HEK293 (cell line): ENCODE measurements at regions not wholly inside any gene's neighbourhood (a gene's known extent, or its start where the extent isn't known, plus 50 kb on each side); places are given as distances from the start of the nearest gene placed in this dataset.

ENCODE experiments used
- CTCF ChIA-PET: fragments of 350-600 bp; formaldehyde crosslinking; extraction: SDS; loops from one replicate; lab custom pipeline; 2021; ENCODE audit warnings: antibody characterized with exemption; lab: Yijun Ruan, JAX
- POLR2A ChIA-PET: fragments of 300-600 bp; formaldehyde crosslinking; extraction: SDS; loops from one replicate; lab custom pipeline; 2020; ENCODE audit warnings: antibody characterized with exemption, inconsistent platforms; lab: Yijun Ruan, JAX
- H3K27ac ChIP-seq: fragments of 200-500 bp; sonication (Bioruptor generic); 2 replicates; pipeline ENCODE4 v1.5.1; 2014; ENCODE audit warnings: low read depth, low read length, control low read depth, inconsistent platforms; ENCODE audit errors: extremely low read depth
- H3K36me3 ChIP-seq, 2 experiments: fragments of 200-500 bp in 1 of 2; sonication (Bioruptor generic) in 1 of 2; 1 replicate in 1 of 2; 2 replicates in 1 of 2; pipeline ENCODE4 v1.5.1; 2014 to 2017; ENCODE audit warnings: inconsistent platforms in 2 of 2, low read length in 2 of 2; ENCODE audit not compliant: control insufficient read depth in 2 of 2, insufficient read depth in 1 of 2
- H3K4me1 ChIP-seq: fragments of 200-500 bp; sonication (Bioruptor generic); 2 replicates; pipeline ENCODE4 v1.5.1; 2014; ENCODE audit warnings: mild to moderate bottlenecking, low read length, inconsistent platforms; ENCODE audit not compliant: control insufficient read depth, insufficient read depth
- H3K4me3 ChIP-seq: 2 replicates; pipeline ENCODE4 v1.5.1; 2011; ENCODE audit warnings: low read depth, mild to moderate bottlenecking, control low read depth, low read length, moderate library complexity
- H3K9me3 ChIP-seq: fragments of 200-500 bp; sonication (Bioruptor generic); 2 replicates; pipeline ENCODE4 v1.5.1; 2014; ENCODE audit warnings: low read depth, low read length, inconsistent platforms; ENCODE audit not compliant: control insufficient read depth, insufficient read depth
- SP7 ChIP-seq: fragments of 450-650 bp; formaldehyde crosslinking; IDR thresholded peaks from 2 replicates; pipeline ENCODE4 v1.5.1; 2016; ENCODE audit warnings: missing biosample characterization, missing genetic modification characterization
- YY1 ChIP-seq: fragments of 450-650 bp; formaldehyde crosslinking; IDR thresholded peaks from 2 replicates; pipeline ENCODE4 v1.5.1; 2018; ENCODE audit warnings: missing biosample characterization, missing genetic modification characterization
- YY2 ChIP-seq: fragments of 450-650 bp; formaldehyde crosslinking; IDR thresholded peaks from 2 replicates; pipeline ENCODE4 v1.5.1; 2016; ENCODE audit warnings: missing biosample characterization, missing genetic modification characterization
- ZBTB7A ChIP-seq: fragments of 450-650 bp; formaldehyde crosslinking; IDR thresholded peaks from 2 replicates; pipeline ENCODE4 v1.5.1; 2016; ENCODE audit warnings: low read depth, missing biosample characterization, missing genetic modification characterization
- ZNF132 ChIP-seq: fragments of 450-650 bp; formaldehyde crosslinking; IDR thresholded peaks from 2 replicates; pipeline ENCODE4 v1.5.1; 2017; ENCODE audit warnings: missing biosample characterization, missing genetic modification characterization, borderline replicate concordance
- ZNF148 ChIP-seq: fragments of 450-650 bp; formaldehyde crosslinking; IDR thresholded peaks from 2 replicates; pipeline ENCODE4 v1.5.0; 2017; ENCODE audit warnings: missing biosample characterization, missing genetic modification characterization, borderline replicate concordance
- ZNF155 ChIP-seq: fragments of 450-650 bp; formaldehyde crosslinking; IDR thresholded peaks from 2 replicates; pipeline ENCODE4 v1.5.1; 2016; ENCODE audit warnings: missing biosample characterization, missing genetic modification characterization
- ZNF175 ChIP-seq: fragments of 450-650 bp; formaldehyde crosslinking; IDR thresholded peaks from 2 replicates; pipeline ENCODE4 v1.5.1; 2016; ENCODE audit warnings: missing biosample characterization, missing genetic modification characterization
- ZNF18 ChIP-seq: fragments of 450-650 bp; formaldehyde crosslinking; IDR thresholded peaks from 2 replicates; pipeline ENCODE4 v1.5.1; 2016; ENCODE audit warnings: missing biosample characterization, missing genetic modification characterization
- ZNF26 ChIP-seq: fragments of 450-650 bp; formaldehyde crosslinking; IDR thresholded peaks from 2 replicates; pipeline ENCODE4 v1.5.1; 2016; ENCODE audit warnings: missing biosample characterization, missing genetic modification characterization
- ZNF324 ChIP-seq: fragments of 450-650 bp; formaldehyde crosslinking; IDR thresholded peaks from 2 replicates; pipeline ENCODE4 v1.5.1; 2016; ENCODE audit warnings: missing biosample characterization, missing genetic modification characterization
- ZNF354C ChIP-seq: fragments of 450-650 bp; formaldehyde crosslinking; IDR thresholded peaks from 2 replicates; pipeline ENCODE4 v1.5.1; 2016; ENCODE audit warnings: missing biosample characterization, missing genetic modification characterization, low read depth, borderline replicate concordance
- ZNF549 ChIP-seq: fragments of 450-650 bp; IDR thresholded peaks from 2 replicates; pipeline ENCODE4 v1.5.1; 2018; ENCODE audit warnings: missing biosample characterization, missing genetic modification characterization, mild to moderate bottlenecking, inconsistent platforms, moderate library complexity
- ZNF670 ChIP-seq: fragments of 450-650 bp; formaldehyde crosslinking; IDR thresholded peaks from 2 replicates; pipeline ENCODE4 v1.5.1; 2016; ENCODE audit warnings: missing biosample characterization, missing genetic modification characterization, low read depth
- ZNF701 ChIP-seq: fragments of 450-650 bp; formaldehyde crosslinking; IDR thresholded peaks from 2 replicates; pipeline ENCODE4 v1.5.1; 2016; ENCODE audit warnings: missing biosample characterization, missing genetic modification characterization
- ZNF704 ChIP-seq: fragments of 450-650 bp; formaldehyde crosslinking; IDR thresholded peaks from 2 replicates; pipeline ENCODE4 v1.5.1; 2016; ENCODE audit warnings: missing biosample characterization, missing genetic modification characterization
- ZNF792 ChIP-seq: fragments of 450-650 bp; formaldehyde crosslinking; IDR thresholded peaks from 2 replicates; pipeline ENCODE4 v1.5.1; 2016; ENCODE audit warnings: missing biosample characterization, missing genetic modification characterization
- ZNF843 ChIP-seq: fragments of 450-650 bp; formaldehyde crosslinking; IDR thresholded peaks from 2 replicates; pipeline ENCODE4 v1.5.1; 2016; ENCODE audit warnings: missing biosample characterization, missing genetic modification characterization
- ZSCAN30 ChIP-seq: fragments of 450-650 bp; IDR thresholded peaks from 2 replicates; pipeline ENCODE4 v1.5.1; 2018; ENCODE audit warnings: missing biosample characterization, mild to moderate bottlenecking, missing genetic modification characterization, moderate library complexity

- ChIA-PET POLR2A (no interaction called here), CTCF (interaction anchor here (1.2 kb wide), 1 partner anchor 8 kb away, joined by 3 read pairs; no protein-coding TSS in a partner anchor)
- Histone ChIP-seq H3K36me3 (no peaks in the 10 kb centered on the region), H3K27ac (no peak overlapping the region), H3K4me1 (no peaks in the 10 kb centered on the region; the same call in 1 of the 2 replicates), H3K4me3 (no peak overlapping the region), H3K9me3 (no peaks in the 10 kb centered on the region)
- TF ChIP-seq ZNF18 (no peak), ZNF175 (tag by site-specific recombination) (no peak), ZNF132 (tag by site-specific recombination) (no peak), ZNF843 (no peak), ZNF701 (no peak), ZNF792 (tag by site-specific recombination) (no peak), SP7 (tag by site-specific recombination) (no peak), YY2 (tag by site-specific recombination) (no peak), ZNF354C (tag by site-specific recombination) (no peak), ZNF704 (tag by site-specific recombination) (no peak), ZNF670 (tag by site-specific recombination) (no peak)
Measured at GRCh38 chr4:153119626-153120025, 84.6 kb upstream of the TRIM2 start.

GRCh38 chr4:153120235-153120634 is 84.0 kb upstream of the TRIM2 start:
- H3K27ac ChIP-seq, result no peak overlapping the region
- POLR2A ChIA-PET, result no interaction called here
- H3K4me1 ChIP-seq, result no peaks in the 10 kb centered on the region; the same call in 1 of the 2 replicates
- CTCF ChIA-PET, result interaction anchor here (1.2 to 1.5 kb wide), 2 partner anchors 8 to 35 kb away, joined by 3 to 8 read pairs; no protein-coding TSS in a partner anchor
- no peaks in the 10 kb centered on the region for H3K9me3 ChIP-seq
- no peak overlapping the region for H3K4me3 ChIP-seq
- TF ChIP-seq ZNF148 (tag by site-specific recombination) (no peak), ZSCAN30 (tag by site-specific recombination) (no peak), YY1 (no peak), ZNF155 (tag by site-specific recombination) (no peak), ZNF549 (tag by site-specific recombination) (no peak), ZNF324 (tag by site-specific recombination) (no peak), ZBTB7A (tag by site-specific recombination) (no peak), ZNF26 (tag by site-specific recombination) (no peak)
- no peaks in the 10 kb centered on the region for H3K36me3 ChIP-seq
